IMR-90 (cell line): ENCODE measurements at regions not wholly inside any gene's neighbourhood (a gene's known extent, or its start where the extent isn't known, plus 50 kb on each side); places are given as distances from the start of the nearest gene placed in this dataset.

Experiments
- ATAC-seq: fragments of 200-7000 bp; cut with Tn5 transposase; 2 replicates; pipeline ENCODE4 v1.9.1; 2020; ENCODE audit warnings: low read depth, mild to moderate bottlenecking, moderate library complexity
- BruUV-seq: library from RNA; stranded (reverse); fragments of 400-500 nt; replicated peaks from 2 replicates; lab custom pipeline; 2021; lab: Mats Ljungman, UMichigan
- CTCF ChIA-PET: fragments of 300-600 bp; formaldehyde crosslinking; extraction: SDS; loops from one replicate; lab custom pipeline; 2021; ENCODE audit warnings: antibody characterized with exemption; lab: Yijun Ruan, JAX
- POLR2A ChIA-PET: fragments of 300-600 bp; sonication (Branson Sonifier 250); formaldehyde crosslinking; loops from one replicate; lab custom pipeline; 2022; ENCODE audit warnings: antibody characterized with exemption; ENCODE audit not compliant: unreplicated experiment; lab: Charles Lee
- DNase-seq: peaks from one replicate; pipeline ENCODE4 v3.0.0; 2013
- H2AFZ ChIP-seq: replicated peaks from 2 replicates; pipeline ENCODE3; 2013; ENCODE audit warnings: low read length, mild to moderate bottlenecking; ENCODE audit not compliant: poor library complexity
- H2AK5ac ChIP-seq: 2 replicates; pipeline ENCODE4 v1.6.1; 2013; ENCODE audit warnings: low read depth, low read length, inconsistent platforms
- H2AK9ac ChIP-seq: replicated peaks from 2 replicates; pipeline ENCODE3; 2013; ENCODE audit warnings: mild to moderate bottlenecking, low read depth, low read length, moderate library complexity; ENCODE audit not compliant: poor library complexity
- H2BK120ac ChIP-seq: 2 replicates; pipeline ENCODE4 v1.6.1; 2013; ENCODE audit warnings: low read depth, low read length, inconsistent platforms
- H2BK15ac ChIP-seq: 3 replicates; pipeline ENCODE4 v1.6.1; 2013; ENCODE audit warnings: low read depth, low read length, inconsistent platforms
- H2BK20ac ChIP-seq: 2 replicates; pipeline ENCODE4 v1.6.1; 2013; ENCODE audit warnings: low read depth, mild to moderate bottlenecking, inconsistent platforms, low read length, moderate library complexity
- H2BK5ac ChIP-seq: 2 replicates; pipeline ENCODE4 v1.6.1; 2013; ENCODE audit warnings: mild to moderate bottlenecking, low read depth, low read length, inconsistent platforms; ENCODE audit not compliant: poor library complexity, severe bottlenecking
- H3K14ac ChIP-seq: replicated peaks from 2 replicates; pipeline ENCODE4 v1.6.1; 2013; ENCODE audit warnings: low read depth, low read length, inconsistent platforms
- H3K18ac ChIP-seq: 2 replicates; pipeline ENCODE4 v1.6.1; 2013; ENCODE audit warnings: low read depth, low read length, control low read depth
- H3K23ac ChIP-seq: 2 replicates; pipeline ENCODE4 v1.6.1; 2013; ENCODE audit warnings: low read depth, low read length, inconsistent platforms
- H3K27ac ChIP-seq: 2 replicates; pipeline ENCODE4 v1.5.1; 2013; ENCODE audit warnings: mild to moderate bottlenecking, control low read depth, low read length; ENCODE audit not compliant: insufficient read depth
- H3K27me3 ChIP-seq: 2 replicates; pipeline ENCODE4 v1.6.1; 2013; ENCODE audit warnings: low read length; ENCODE audit not compliant: control insufficient read depth, insufficient read depth
- H3K36me3 ChIP-seq: 2 replicates; pipeline ENCODE4 v1.6.1; 2013; ENCODE audit warnings: low read length, mixed read lengths; ENCODE audit not compliant: control insufficient read depth, insufficient read depth
- H3K4ac ChIP-seq: 2 replicates; pipeline ENCODE4 v1.6.1; 2013; ENCODE audit warnings: low read depth, low read length, inconsistent platforms
- H3K4me1 ChIP-seq: 2 replicates; pipeline ENCODE4 v1.6.1; 2013; ENCODE audit warnings: low read length, mixed read lengths; ENCODE audit not compliant: control insufficient read depth, insufficient read depth
- H3K4me2 ChIP-seq: 2 replicates; pipeline ENCODE4 v1.6.1; 2013; ENCODE audit warnings: low read depth, mild to moderate bottlenecking, control low read depth, low read length, moderate library complexity
- H3K4me3 ChIP-seq: 2 replicates; pipeline ENCODE4 v1.5.1; 2013; ENCODE audit warnings: low read depth, mild to moderate bottlenecking, control low read depth, low read length, moderate library complexity; ENCODE audit not compliant: insufficient read depth
- H3K56ac ChIP-seq: 2 replicates; pipeline ENCODE4 v1.6.1; 2013; ENCODE audit warnings: low read length, inconsistent platforms; ENCODE audit not compliant: insufficient read depth; ENCODE audit errors: extremely low read depth
- H3K79me1 ChIP-seq, 2 experiments: 2 replicates each; pipeline ENCODE4 v1.6.1; 2013; ENCODE audit warnings: low read length in 2 of 2, inconsistent platforms in 1 of 2, low read depth in 1 of 2
- H3K9ac ChIP-seq: 2 replicates; pipeline ENCODE4 v1.6.1; 2013; ENCODE audit warnings: low read depth, low read length, control low read depth
- H3K9me1 ChIP-seq: 2 replicates; pipeline ENCODE4 v1.6.1; 2013; ENCODE audit warnings: low read length, inconsistent platforms; ENCODE audit not compliant: insufficient read depth
- H3K9me3 ChIP-seq: 2 replicates; pipeline ENCODE4 v1.6.1; 2013; ENCODE audit warnings: low read length; ENCODE audit not compliant: control insufficient read depth, insufficient read depth
- H4K20me1 ChIP-seq: 2 replicates; pipeline ENCODE4 v1.6.1; 2013; ENCODE audit warnings: low read length, inconsistent platforms; ENCODE audit not compliant: insufficient read depth
- H4K5ac ChIP-seq: 2 replicates; pipeline ENCODE4 v1.6.1; 2013; ENCODE audit warnings: mild to moderate bottlenecking, low read depth, low read length, control low read depth
- H4K8ac ChIP-seq, 2 experiments: 2 replicates each; pipeline ENCODE4 v1.6.1; 2013; ENCODE audit warnings: low read depth in 2 of 2, low read length in 2 of 2, control low read depth in 1 of 2, inconsistent platforms in 1 of 2
- H4K91ac ChIP-seq: 2 replicates; pipeline ENCODE4 v1.6.1; 2013; ENCODE audit warnings: low read depth, low read length, inconsistent platforms; ENCODE audit not compliant: insufficient read depth
- BHLHE40 ChIP-seq: fragments of 150-350 bp; IDR thresholded peaks from 2 replicates; pipeline ENCODE4 v1.6.1; 2016; ENCODE audit warnings: mild to moderate bottlenecking, low read depth, low read length
- CEBPB ChIP-seq: IDR thresholded peaks from 2 replicates; pipeline ENCODE4 v1.6.1; 2012; ENCODE audit warnings: low read depth, low read length, improper control_type of control experiment
- CHD1 ChIP-seq: IDR thresholded peaks from 2 replicates; pipeline ENCODE4 v1.6.1; 2012; ENCODE audit warnings: low read depth, low read length, improper control_type of control experiment
- CTCF ChIP-seq: conservative IDR thresholded peaks from 2 replicates; pipeline ENCODE4 v1.5.1; 2012; ENCODE audit warnings: mild to moderate bottlenecking, low read depth, low read length, improper control_type of control experiment
- ELK1 ChIP-seq: fragments of 150-350 bp; IDR thresholded peaks from 2 replicates; pipeline ENCODE4 v1.6.1; 2016; ENCODE audit warnings: low read depth, mild to moderate bottlenecking, low read length, moderate library complexity, borderline replicate concordance
- FOS ChIP-seq: fragments of 150-350 bp; IDR thresholded peaks from 2 replicates; pipeline ENCODE4 v1.6.1; 2016; ENCODE audit warnings: low read depth, low read length
- MAFK ChIP-seq: IDR thresholded peaks from 2 replicates; pipeline ENCODE4 v1.6.1; 2012; ENCODE audit warnings: low read depth, low read length, improper control_type of control experiment
- MAZ ChIP-seq: IDR thresholded peaks from 2 replicates; pipeline ENCODE4 v1.6.1; 2012; ENCODE audit warnings: low read depth, mild to moderate bottlenecking, low read length, improper control_type of control experiment, moderate library complexity, borderline replicate concordance
- MXI1 ChIP-seq: IDR thresholded peaks from 2 replicates; pipeline ENCODE4 v1.6.1; 2012; ENCODE audit warnings: low read depth, mild to moderate bottlenecking, low read length, moderate library complexity, borderline replicate concordance
- NFE2L2 ChIP-seq: fragments of 150-350 bp; IDR thresholded peaks from 2 replicates; pipeline ENCODE4 v1.6.1; 2016; ENCODE audit warnings: low read depth, mild to moderate bottlenecking, low read length
- POLR2A ChIP-seq: IDR thresholded peaks from 2 replicates; pipeline ENCODE4 v1.6.1; 2012; ENCODE audit warnings: mild to moderate bottlenecking, low read depth, low read length
- RAD21 ChIP-seq: IDR thresholded peaks from 2 replicates; pipeline ENCODE4 v1.6.1; 2012; ENCODE audit warnings: low read length, improper control_type of control experiment
- RCOR1 ChIP-seq: IDR thresholded peaks from 2 replicates; pipeline ENCODE4 v1.6.1; 2012; ENCODE audit warnings: mild to moderate bottlenecking, low read length, improper control_type of control experiment; ENCODE audit not compliant: insufficient replicate concordance
- RFX5 ChIP-seq: IDR thresholded peaks from 2 replicates; pipeline ENCODE4 v1.8.0; 2012; ENCODE audit warnings: low read depth, mild to moderate bottlenecking, low read length, moderate library complexity
- SMC3 ChIP-seq: fragments of 150-350 bp; IDR thresholded peaks from 2 replicates; pipeline ENCODE4 v1.6.1; 2016; ENCODE audit warnings: low read depth, mild to moderate bottlenecking, antibody characterized with exemption, low read length, moderate library complexity
- USF2 ChIP-seq: fragments of 150-350 bp; IDR thresholded peaks from 2 replicates; pipeline ENCODE4 v1.6.1; 2017; ENCODE audit warnings: mild to moderate bottlenecking, antibody characterized with exemption, low read length, low read depth
- WGBS, 2 experiments: methylation state at CpG; one replicate each; pipeline versions ENCODE4 v1.1.5 to v1.1.7; 2013; ENCODE audit warnings: missing lambda C conversion rate in 2 of 2; ENCODE audit not compliant: insufficient read length in 1 of 2; ENCODE audit errors: extremely low coverage in 2 of 2; 5-methylcytosine and 5-hydroxymethylcytosine counted together
- dilution Hi-C: fragments of 300-500 bp; cut with HindIII; formaldehyde crosslinking; loops from one replicate; pipeline ENCODE4 v1.14.3; 2018; ENCODE audit warnings: low sequenced_read_pairs; ENCODE audit not compliant: unreplicated experiment
- in situ Hi-C: fragments of 300-500 bp; cut with MboI; formaldehyde crosslinking; loops from 3 replicates; pipeline ENCODE4 v1.14.3; 2019; ENCODE audit warnings: low sequenced_read_pairs, inconsistent platforms, mixed read lengths
- intact Hi-C: fragments of 100-400 bp; cut with micrococcal nuclease; formaldehyde crosslinking; loops from 2 replicates; pipeline ENCODE4 v1.10.0; 2022

GRCh38 chr2:72027426-72028161 lies 120.1 kb downstream of the CYP26B1 start:
- Histone ChIP-seq H3K14ac (no peak overlapping the region), H4K20me1 (no peaks in the 10 kb centered on the region), H2BK15ac (no peak overlapping the region), H4K8ac (no peak overlapping the region), H3K56ac (no peak overlapping the region), H2BK20ac (no peak overlapping the region), H3K27ac (no peak overlapping the region), H3K4ac (no peak overlapping the region), H3K9ac (no peak overlapping the region), H2BK5ac (no peak overlapping the region), H3K23ac (no peak overlapping the region), H2BK120ac (no peak overlapping the region), H4K91ac (no peak overlapping the region), H3K4me2 (no peak overlapping the region), H3K79me1 (no peaks in the 10 kb centered on the region), H3K36me3 (no peaks in the 10 kb centered on the region), H2AK5ac (no peak overlapping the region), H3K9me3 (no peaks in the 10 kb centered on the region), H3K4me1 (no peaks in the 10 kb centered on the region), H3K4me3 (no peak overlapping the region), H3K18ac (no peak overlapping the region), H3K27me3 (peaks cover 1% of the 10 kb centered on the region; the same call in 1 of the 2 replicates), H2AFZ (no peak overlapping the region), H4K5ac (no peak overlapping the region), H2AK9ac (peak overlapping the region; percentile 63), H3K9me1 (no peaks in the 10 kb centered on the region)
- no TSS peak for BruUV-seq
- POLR2A ChIA-PET, result no interaction called here
- ATAC-seq (no peak), DNase-seq (no peak)
- TF ChIP-seq MXI1, result no peak
- TF ChIP-seq FOS, result no peak
- no peak for TF ChIP-seq CEBPB
- no peak for TF ChIP-seq ELK1
- no peak for TF ChIP-seq RCOR1
- no peak for TF ChIP-seq RAD21
- TF ChIP-seq USF2, result no peak
- TF ChIP-seq RFX5, result no peak
- no peak for TF ChIP-seq CHD1
- TF ChIP-seq CTCF, result no peak
- TF ChIP-seq SMC3, result no peak
- no peak for TF ChIP-seq NFE2L2
- no peak for TF ChIP-seq POLR2A
- TF ChIP-seq MAZ, result no peak
- no peak for TF ChIP-seq BHLHE40
- no peak for TF ChIP-seq MAFK
- in situ Hi-C loops, result no loop called here
- CTCF ChIA-PET, result no interaction called here
- WGBS, 2 experiments, result 69% methylated on average over 2 of the region's 13 CpGs; no CpG with 5 or more reads in 1 of the 2 experiments
- intact Hi-C loops, result no loop called here
- dilution Hi-C loops, result no loop called here
